ENCODE measurements at regions not wholly inside any gene's neighbourhood (a gene's known extent, or its start where the extent isn't known, plus 50 kb on each side); places are given as distances from the start of the nearest gene placed in this dataset.
"Not testable (repeated sequence)": the region's sequence is repeated elsewhere in the genome, so short reads cannot be mapped to it uniquely, and the experiment has no call there.

GRCh38 chr12:68984796-68985573, 52.0 kb upstream of the CPM start:
- DNase-seq (ENCODE audit: low spot score): no peak

- not testable (repeated sequence) for DNase-seq (ENCODE audit: low spot score)
Observed at GRCh38 chr12:68997526-68997925, 64.6 kb upstream of the CPM start.

- DNase-seq (ENCODE audit: low spot score): no peak
Observed at GRCh38 chr12:68998041-68998440, 65.1 kb upstream of the CPM start.

GRCh38 chr12:69000074-69000473, 67.1 kb upstream of the CPM start:
- no peak for DNase-seq (ENCODE audit: low spot score)

GRCh38 chr12:69000540-69001243, 67.7 kb upstream of the CPM start:
- no peak for DNase-seq (ENCODE audit: low spot score)

GRCh38 chr12:69001251-69001650, 68.3 kb upstream of the CPM start:
- no peak for DNase-seq (ENCODE audit: low spot score)

GRCh38 chr12:69002969-69003368, 70.0 kb upstream of the CPM start:
- DNase-seq (ENCODE audit: low spot score): no peak

GRCh38 chr12:69003991-69004390, 71.0 kb upstream of the CPM start:
- no peak for DNase-seq (ENCODE audit: low spot score)

- no peak for DNase-seq (ENCODE audit: low spot score)
Observed at GRCh38 chr12:69007101-69007854, 74.3 kb upstream of the CPM start.

- no peak for DNase-seq (ENCODE audit: low spot score)
Observed at GRCh38 chr12:69007855-69008351, 74.9 kb upstream of the CPM start.

- no peak for DNase-seq (ENCODE audit: low spot score)
Observed at GRCh38 chr12:69008520-69008919, 75.5 kb upstream of the CPM start.

- DNase-seq (ENCODE audit: low spot score): no peak
Observed at GRCh38 chr12:69014047-69014446, 81.1 kb upstream of the CPM start.

- DNase-seq (ENCODE audit: low spot score): no peak
Observed at GRCh38 chr12:69015017-69015416, 82.0 kb upstream of the CPM start.

GRCh38 chr12:69015831-69016230, 82.9 kb upstream of the CPM start:
- no peak for DNase-seq (ENCODE audit: low spot score)

- DNase-seq (ENCODE audit: low spot score): no peak
Observed at GRCh38 chr12:69019082-69019481, 86.1 kb upstream of the CPM start.

GRCh38 chr12:69019910-69020309, 86.9 kb upstream of the CPM start:
- no peak for DNase-seq (ENCODE audit: low spot score)

- DNase-seq (ENCODE audit: low spot score): no peak
Observed at GRCh38 chr12:69022674-69023073, 89.7 kb upstream of the CPM start.

- DNase-seq (ENCODE audit: low spot score): no peak
Observed at GRCh38 chr12:69023840-69024239, 90.9 kb upstream of the CPM start.

GRCh38 chr12:69024413-69024812, 91.4 kb upstream of the CPM start:
- DNase-seq (ENCODE audit: low spot score): no peak

- DNase-seq (ENCODE audit: low spot score): no peak
Observed at GRCh38 chr12:69024907-69025306, 91.9 kb upstream of the CPM start.

GRCh38 chr12:69026336-69026735, 93.4 kb upstream of the CPM start:
- no peak for DNase-seq (ENCODE audit: low spot score)

- no peak for DNase-seq (ENCODE audit: low spot score)
Observed at GRCh38 chr12:69027411-69027881, 94.5 kb upstream of the CPM start.

Measured in left forelimb (tissue), 1 donor.